ENCODE measurements at regions not wholly inside any gene's neighbourhood (a gene's known extent, or its start where the extent isn't known, plus 50 kb on each side); places are given as distances from the start of the nearest gene placed in this dataset.

GRCh38 chr1:87786861-87787545 is 458.3 kb downstream of the LMO4 start:
- no peak for TF ChIP-seq CTCF (IDR thresholded peaks at IDR 0.05; ENCODE audit: low read length)
- no peak for TF ChIP-seq EZH2 (IDR thresholded peaks at IDR 0.05; ENCODE audit: borderline replicate concordance, low read length)

Data from OCI-LY1 (cell line).